WI38 (cell line): ENCODE measurements at regions not wholly inside any gene's neighbourhood (a gene's known extent, or its start where the extent isn't known, plus 50 kb on each side); places are given as distances from the start of the nearest gene placed in this dataset.

Experiments used
- H3K4me3 ChIP-seq: 2 replicates; pipeline ENCODE4 v1.5.1; 2011; ENCODE audit warnings: low read depth, mild to moderate bottlenecking, control low read depth, low read length
- TF ChIP-seq, protein P1 (sequence below): IDR thresholded peaks from 2 replicates; pipeline ENCODE4 v1.5.1; 2012; ENCODE audit warnings: low read depth, mild to moderate bottlenecking, control low read depth, low read length

DNA sequence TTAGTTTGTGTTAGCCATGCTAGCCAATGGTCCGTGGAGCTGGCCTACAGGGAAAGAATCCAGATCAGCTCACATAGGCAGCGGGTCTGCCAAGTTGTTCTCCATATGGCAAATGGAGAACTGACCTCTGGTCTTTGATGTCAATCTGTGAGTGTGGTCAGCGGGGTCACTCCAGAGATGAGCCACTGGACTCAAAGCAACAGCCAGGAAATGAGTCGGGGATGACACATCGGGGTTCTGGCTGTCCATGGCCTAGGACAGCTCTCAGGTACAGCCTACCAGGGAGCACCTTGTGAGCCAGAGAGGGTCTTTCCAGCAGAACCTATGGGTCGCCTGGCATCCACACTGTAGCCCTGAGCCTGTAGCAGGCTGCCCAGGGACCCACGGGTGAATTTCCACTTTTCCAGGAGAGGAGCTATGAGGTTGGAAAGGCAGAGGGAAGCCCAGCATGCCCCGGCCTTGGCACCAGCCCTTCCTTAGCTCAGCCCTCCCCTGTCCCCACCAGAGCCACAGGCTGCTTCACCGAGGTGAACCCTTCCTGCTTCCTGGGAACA lies 203.0 kb upstream of the TNRC6C start:
- TF ChIP-seq, protein P1, sequence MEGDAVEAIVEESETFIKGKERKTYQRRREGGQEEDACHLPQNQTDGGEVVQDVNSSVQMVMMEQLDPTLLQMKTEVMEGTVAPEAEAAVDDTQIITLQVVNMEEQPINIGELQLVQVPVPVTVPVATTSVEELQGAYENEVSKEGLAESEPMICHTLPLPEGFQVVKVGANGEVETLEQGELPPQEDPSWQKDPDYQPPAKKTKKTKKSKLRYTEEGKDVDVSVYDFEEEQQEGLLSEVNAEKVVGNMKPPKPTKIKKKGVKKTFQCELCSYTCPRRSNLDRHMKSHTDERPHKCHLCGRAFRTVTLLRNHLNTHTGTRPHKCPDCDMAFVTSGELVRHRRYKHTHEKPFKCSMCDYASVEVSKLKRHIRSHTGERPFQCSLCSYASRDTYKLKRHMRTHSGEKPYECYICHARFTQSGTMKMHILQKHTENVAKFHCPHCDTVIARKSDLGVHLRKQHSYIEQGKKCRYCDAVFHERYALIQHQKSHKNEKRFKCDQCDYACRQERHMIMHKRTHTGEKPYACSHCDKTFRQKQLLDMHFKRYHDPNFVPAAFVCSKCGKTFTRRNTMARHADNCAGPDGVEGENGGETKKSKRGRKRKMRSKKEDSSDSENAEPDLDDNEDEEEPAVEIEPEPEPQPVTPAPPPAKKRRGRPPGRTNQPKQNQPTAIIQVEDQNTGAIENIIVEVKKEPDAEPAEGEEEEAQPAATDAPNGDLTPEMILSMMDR = no peak
- no peak overlapping the region for H3K4me3 ChIP-seq

DNA sequence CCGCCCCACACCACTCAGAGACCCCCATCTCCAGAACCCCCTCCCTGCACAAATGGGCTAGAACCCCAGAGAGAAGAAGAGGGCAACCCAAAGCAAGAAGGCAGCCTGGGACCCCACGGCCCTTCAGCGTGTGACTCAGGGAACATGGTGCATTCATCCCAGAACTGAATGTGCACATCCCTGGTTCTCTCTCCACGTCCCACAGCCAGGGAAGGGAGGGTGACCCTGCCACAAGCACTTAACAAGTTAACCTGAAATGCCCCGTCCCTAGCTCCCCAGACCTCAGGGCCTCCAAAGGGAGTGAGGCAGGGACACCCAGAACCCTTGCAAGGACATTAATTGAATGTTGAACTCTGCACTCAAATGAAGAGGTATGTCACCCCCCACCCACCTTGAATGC lies 202.5 kb upstream of the TNRC6C start:
- no peak overlapping the region for H3K4me3 ChIP-seq

DNA sequence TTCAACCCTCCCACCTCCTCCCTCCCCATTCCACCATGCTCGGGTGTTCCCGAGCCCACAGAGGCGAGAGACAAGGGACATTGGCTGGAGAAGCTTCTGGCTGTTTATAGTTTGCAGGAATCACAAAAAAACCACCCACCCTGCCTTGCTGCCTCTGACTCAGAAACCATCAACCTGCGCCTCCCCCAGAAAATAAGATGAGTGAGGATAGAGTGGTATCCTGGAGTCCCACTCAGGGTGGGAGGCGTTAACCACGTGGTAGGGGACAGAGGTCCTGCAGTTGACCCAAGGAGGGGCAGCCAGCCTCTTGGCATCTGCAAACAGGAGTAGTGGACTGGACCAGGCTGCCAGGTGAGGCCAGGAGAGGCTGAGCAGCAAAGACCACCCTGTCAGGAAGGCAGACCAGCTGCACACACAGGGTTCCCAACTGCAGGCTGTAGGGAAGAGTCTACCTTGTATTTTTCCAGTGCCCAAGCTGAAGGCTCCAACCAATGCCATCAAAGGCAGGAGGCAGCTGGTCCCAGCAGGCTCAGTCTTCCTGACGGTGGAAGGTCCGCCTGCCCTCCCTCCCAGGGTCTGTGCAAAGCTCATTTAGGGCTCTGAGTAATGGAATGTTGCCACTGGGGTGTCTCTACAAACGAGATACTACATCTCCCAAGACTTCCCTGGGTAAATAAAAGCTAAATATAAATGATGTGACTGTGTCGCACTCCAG lies 201.5 kb upstream of the TNRC6C start:
- TF ChIP-seq, protein P1 = no peak
- no peak overlapping the region for H3K4me3 ChIP-seq

More for the DNA sequence above, 202.5 kb upstream of the TNRC6C start:
- TF ChIP-seq, protein P1 = no peak

DNA sequence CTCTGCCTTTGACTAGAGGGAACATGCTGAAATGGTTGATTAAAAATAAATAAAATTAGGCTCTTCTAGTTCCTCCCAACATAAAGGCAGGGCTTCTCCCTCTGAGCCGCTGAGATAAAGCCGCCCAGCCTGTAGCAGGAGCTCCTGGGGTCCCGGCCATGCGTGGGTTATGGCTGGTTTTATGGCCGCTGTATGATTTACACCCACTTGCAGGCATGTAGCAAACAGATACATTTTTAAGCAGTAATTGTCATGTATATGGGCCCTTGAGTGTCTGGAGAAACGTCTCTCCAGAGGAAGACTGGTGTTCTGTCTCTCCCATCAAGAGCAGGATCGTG lies 201.0 kb upstream of the TNRC6C start:
- TF ChIP-seq, protein P1 = no peak
- H3K4me3 ChIP-seq = no peak overlapping the region

DNA sequence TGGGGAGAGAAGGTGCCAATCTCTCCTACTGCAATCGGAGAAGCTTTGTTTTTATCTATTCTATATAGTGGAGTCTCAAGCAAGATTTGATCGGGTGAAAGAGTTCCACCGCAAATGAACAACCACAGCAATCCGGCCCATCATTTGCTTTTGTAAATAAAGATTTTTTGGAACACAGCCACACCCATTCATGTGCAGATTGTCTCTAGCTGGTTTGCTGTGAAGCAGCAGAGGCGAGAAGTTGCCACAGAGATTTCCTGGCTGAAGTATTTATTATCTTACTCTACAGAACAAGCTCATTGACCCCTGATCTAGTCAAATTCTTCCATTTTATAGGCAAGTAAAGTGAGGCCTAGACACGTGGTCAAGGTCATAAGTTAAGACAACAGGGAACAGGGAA lies 195.5 kb upstream of the TNRC6C start:
- no peak overlapping the region for H3K4me3 ChIP-seq
- TF ChIP-seq, protein P1 = no peak

DNA sequence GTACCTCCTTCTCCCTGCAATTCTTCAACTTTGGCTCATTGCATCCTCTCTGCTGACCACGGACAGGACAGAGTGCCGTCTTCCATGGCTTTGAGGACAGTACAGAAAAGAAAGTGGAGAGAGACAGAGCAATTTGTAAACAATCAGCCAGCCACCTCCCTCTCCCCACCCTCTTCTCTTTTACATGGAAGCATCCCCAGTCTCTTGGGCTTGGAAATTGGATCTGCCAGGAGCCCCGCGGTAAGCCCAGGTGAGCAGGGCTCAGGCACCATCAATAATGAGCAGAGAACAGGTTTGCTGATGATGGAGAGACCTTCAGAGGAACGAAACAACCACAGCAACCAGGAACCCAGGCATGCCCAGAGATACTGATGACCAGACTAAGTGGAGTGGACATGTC lies 194.9 kb upstream of the TNRC6C start:
- H3K4me3 ChIP-seq = no peak overlapping the region
- TF ChIP-seq, protein P1 = no peak

DNA sequence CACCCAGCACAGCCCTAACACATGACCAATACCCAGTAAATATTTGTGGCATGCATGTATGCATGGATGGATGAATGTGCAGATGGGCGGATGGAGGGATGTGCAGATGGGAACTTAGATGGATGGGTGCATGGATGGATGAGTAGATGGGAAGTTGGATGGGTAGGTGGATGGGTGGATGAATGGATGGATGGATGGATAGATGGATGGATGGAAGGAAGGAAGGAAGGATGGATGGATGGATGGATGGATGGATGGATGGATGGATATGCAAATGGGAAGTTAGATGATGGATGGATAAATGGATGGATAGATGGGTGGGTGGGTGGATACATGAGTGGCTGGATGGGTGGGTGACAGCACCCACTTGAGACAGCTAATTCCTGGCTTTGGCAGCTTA lies 193.2 kb upstream of the TNRC6C start:
- H3K4me3 ChIP-seq = no peak overlapping the region
- TF ChIP-seq, protein P1 = no peak
